K562 (cell line): ENCODE measurements at regions not wholly inside any gene's neighbourhood (a gene's known extent, or its start where the extent isn't known, plus 50 kb on each side); places are given as distances from the start of the nearest gene placed in this dataset.
A peak's percentile ranks its signal among the peaks of the same experiment; 100 is the strongest.

Experiments
- ATAC-seq: fragments of 200-7000 bp; cut with Tn5 transposase; 3 replicates; pipeline ENCODE4 v1.9.1; 2020; ENCODE audit warnings: moderate library complexity
- BruUV-seq: library from RNA; stranded (reverse); fragments of 400-500 nt; replicated peaks from 2 replicates; lab custom pipeline; 2021; lab: Mats Ljungman, UMichigan
- CTCF ChIA-PET: fragments of 300-600 bp; formaldehyde crosslinking; extraction: SDS; loops from one replicate; lab custom pipeline; 2021; ENCODE audit warnings: low intra/inter-chr PET ratio; lab: Yijun Ruan, JAX
- POLR2A ChIA-PET: fragments of 300-600, 350-650 bp; sonication (Branson Sonifier 250); formaldehyde crosslinking; extraction: SDS; loops from one replicate; lab custom pipeline; 2021; ENCODE audit warnings: antibody characterized with exemption, inconsistent platforms; lab: Yijun Ruan, JAX
- DNase-seq, 4 experiments: peaks; one replicate each; pipeline versions ENCODE4 v3.0.0 to v3.0.0-alpha.2; 2011 to 2018; ENCODE audit warnings: low spot score in 3 of 4, mixed read lengths in 3 of 4; ENCODE audit errors: extremely low read depth in 1 of 4
- FAIRE-seq: peaks from 2 replicates; lab custom pipeline; 2011; peaks lifted over from hg19 to GRCh38; lab: Jason Lieb, UNC
- H2AFZ ChIP-seq: 2 replicates; pipeline ENCODE4 v1.6.0; 2011; ENCODE audit warnings: low read depth, low read length, control low read depth, inconsistent platforms
- H3K27ac ChIP-seq: fragments of 200-600 bp; 3 replicates; pipeline ENCODE4 v1.8.0; 2011; ENCODE audit warnings: low read depth, mild to moderate bottlenecking, control low read depth, inconsistent platforms, low read length, moderate library complexity, mixed read lengths; ENCODE audit errors: extremely low read depth
- H3K27me3 ChIP-seq, 2 experiments: fragments of 300-600 bp in 1 of 2; 2 replicates in 1 of 2; 3 replicates in 1 of 2; pipeline versions ENCODE4 v1.6.0 to v1.8.0; 2011; ENCODE audit warnings: inconsistent platforms in 2 of 2, low read length in 2 of 2, mild to moderate bottlenecking in 1 of 2, mixed read lengths in 1 of 2, moderate library complexity in 1 of 2; ENCODE audit not compliant: control insufficient read depth in 2 of 2, insufficient read depth in 2 of 2
- H3K36me3 ChIP-seq: fragments of 300-600 bp; 3 replicates; pipeline ENCODE4 v1.8.0; 2011; ENCODE audit warnings: mild to moderate bottlenecking, low read length, inconsistent platforms; ENCODE audit not compliant: control insufficient read depth, insufficient read depth
- H3K4me1 ChIP-seq, 2 experiments: fragments of 200-600 bp in 1 of 2; replicated peaks in 1 of 2; 2 replicates in 1 of 2; 3 replicates in 1 of 2; pipeline versions ENCODE4 v1.5.1 to v1.8.0; 2011; ENCODE audit warnings: inconsistent platforms in 2 of 2, low read length in 2 of 2, mild to moderate bottlenecking in 1 of 2, mixed read lengths in 1 of 2, moderate library complexity in 1 of 2; ENCODE audit not compliant: control insufficient read depth in 2 of 2, insufficient read depth in 2 of 2
- H3K4me2 ChIP-seq: 2 replicates; pipeline ENCODE4 v1.6.1; 2011; ENCODE audit warnings: low read length, control low read depth, inconsistent platforms, mixed read lengths; ENCODE audit not compliant: insufficient read depth
- H3K4me3 ChIP-seq: fragments of 200-600 bp; sonication (generic), shearing (Covaris generic); 2 replicates; pipeline ENCODE4 v1.5.1; 2016; ENCODE audit warnings: control low read depth, inconsistent platforms
- H3K79me2 ChIP-seq: fragments of 200-600 bp; 3 replicates; pipeline ENCODE4 v1.8.0; 2011; ENCODE audit warnings: low read length, inconsistent platforms; ENCODE audit not compliant: control insufficient read depth, insufficient read depth
- H3K9ac ChIP-seq, 2 experiments: 2 replicates each; pipeline versions ENCODE4 v1.6.0 to v1.6.1; 2011; ENCODE audit warnings: low read depth in 2 of 2, low read length in 2 of 2, control low read depth in 1 of 2, inconsistent platforms in 1 of 2, mild to moderate bottlenecking in 1 of 2, mixed read lengths in 1 of 2; ENCODE audit not compliant: insufficient read depth in 1 of 2
- H3K9me1 ChIP-seq: one replicate; pipeline ENCODE4 v1.6.0; 2011; ENCODE audit warnings: inconsistent platforms, mild to moderate bottlenecking, low read length, moderate library complexity; ENCODE audit not compliant: control insufficient read depth, insufficient read depth
- H3K9me3 ChIP-seq: replicated peaks from 2 replicates; pipeline ENCODE4 v1.5.1; 2011; ENCODE audit warnings: low read depth, low read length, inconsistent platforms; ENCODE audit not compliant: control insufficient read depth, insufficient read depth
- H4K20me1 ChIP-seq: replicated peaks from 2 replicates; pipeline ENCODE4 v1.6.1; 2011; ENCODE audit warnings: low read length, inconsistent platforms, mixed read lengths; ENCODE audit not compliant: control insufficient read depth, insufficient read depth
- ARID1B ChIP-seq: fragments of 450-650 bp; IDR thresholded peaks from 2 replicates; pipeline ENCODE4 v1.6.1; 2016; ENCODE audit warnings: antibody characterized with exemption, mild to moderate bottlenecking, inconsistent platforms
- CAMTA2 ChIP-seq: fragments of 250-450 bp; sonication (Bioruptor Pico); conservative IDR thresholded peaks from 2 replicates; pipeline ENCODE4 v1.5.1; 2022
- DDX20 ChIP-seq: fragments of 450-650 bp; IDR thresholded peaks from 2 replicates; pipeline ENCODE4 v1.6.1; 2016; ENCODE audit warnings: missing genetic modification characterization, low read depth, mild to moderate bottlenecking, missing compliant biosample characterization, moderate library complexity
- ELF2 ChIP-seq: fragments of 250-450 bp; sonication (Bioruptor Pico); IDR thresholded peaks from 2 replicates; pipeline ENCODE4 v1.5.0; 2021; ENCODE audit warnings: mild to moderate bottlenecking
- FOXA1 ChIP-seq: fragments of 450-650 bp; IDR thresholded peaks from 2 replicates; pipeline ENCODE4 v1.6.1; 2016; ENCODE audit warnings: mild to moderate bottlenecking, borderline replicate concordance
- GATA2 ChIP-seq: sonication (generic); formaldehyde crosslinking; IDR thresholded peaks from 2 replicates; pipeline ENCODE4 v1.4.0; 2020; ENCODE audit warnings: mild to moderate bottlenecking, missing genetic modification reagents
- JUND ChIP-seq, 2 experiments: IDR thresholded peaks; 2 replicates in 1 of 2; 3 replicates in 1 of 2; pipeline ENCODE4 v1.6.1; 2011; ENCODE audit warnings: borderline replicate concordance in 2 of 2, low read depth in 2 of 2, low read length in 2 of 2, improper control_type of control experiment in 1 of 2, missing biosample characterization in 1 of 2, missing genetic modification characterization in 1 of 2, missing genetic modification reagents in 1 of 2
- KAT2B ChIP-seq: IDR thresholded peaks from one replicate; pipeline ENCODE4 v1.6.1; 2012; ENCODE audit warnings: low read depth, mild to moderate bottlenecking, control low read depth, inconsistent platforms, low read length, moderate library complexity
- NBN ChIP-seq: fragments of 450-650 bp; IDR thresholded peaks from 2 replicates; pipeline ENCODE4 v1.6.1; 2016; ENCODE audit warnings: low read depth, mild to moderate bottlenecking
- NCOA4 ChIP-seq: fragments of 450-650 bp; IDR thresholded peaks from 2 replicates; pipeline ENCODE4 v1.6.1; 2018; ENCODE audit warnings: mild to moderate bottlenecking; ENCODE audit not compliant: partially characterized antibody
- NKRF ChIP-seq: fragments of 450-650 bp; IDR thresholded peaks from 2 replicates; pipeline ENCODE4 v1.6.1; 2016; ENCODE audit warnings: borderline replicate concordance
- TRIM24 ChIP-seq, 2 experiments: fragments of 450-650 bp; IDR thresholded peaks; 2 replicates each; pipeline ENCODE4 v1.6.1; 2016
- USF2 ChIP-seq: sonication (generic); formaldehyde crosslinking; IDR thresholded peaks from 2 replicates; pipeline ENCODE4 v1.5.0; 2020; ENCODE audit warnings: missing genetic modification reagents
- ZNF12 ChIP-seq: sonication (generic); formaldehyde crosslinking; IDR thresholded peaks from 2 replicates; pipeline ENCODE4 v1.4.0; 2020; ENCODE audit warnings: mild to moderate bottlenecking, missing genetic modification reagents
- ZNF3 ChIP-seq: fragments of 250-450 bp; sonication (Bioruptor Pico); IDR thresholded peaks from 2 replicates; pipeline ENCODE4 v1.5.0; 2021; ENCODE audit warnings: mild to moderate bottlenecking, moderate library complexity
- ZNF398 ChIP-seq: fragments of 250-450 bp; sonication (Bioruptor Pico); IDR thresholded peaks from 2 replicates; pipeline ENCODE4 v1.8.0; 2021; ENCODE audit warnings: moderate library complexity, mild to moderate bottlenecking, inconsistent platforms
- ZNF512 ChIP-seq: IDR thresholded peaks from 2 replicates; pipeline ENCODE4 v1.6.1; 2016; ENCODE audit warnings: missing genetic modification characterization, missing compliant biosample characterization
- ZNF778 ChIP-seq: fragments of 450-650 bp; formaldehyde crosslinking; IDR thresholded peaks from 2 replicates; pipeline ENCODE4 v1.4.0; 2020; ENCODE audit warnings: mild to moderate bottlenecking, moderate library complexity
- WGBS: fragments of 100-300 bp; shearing (Covaris generic); methylation state at CpG from one replicate; pipeline ENCODE4 v1.1.6; 2016; ENCODE audit warnings: low coverage, mixed read lengths; ENCODE audit not compliant: insufficient coverage; ENCODE audit errors: missing lambda C conversion rate; 5-methylcytosine and 5-hydroxymethylcytosine counted together
- in situ Hi-C: fragments of 300-500 bp; cut with MboI; formaldehyde crosslinking; loops from 4 replicates; pipeline ENCODE4 v1.15.0; 2018; ENCODE audit warnings: inconsistent platforms, mixed read lengths
- intact Hi-C: fragments of 100-400 bp; cut with micrococcal nuclease; formaldehyde crosslinking; loops from 2 replicates; pipeline ENCODE4 v1.14.2; 2022

GRCh38 chr1:224059897-224060427 is 53.9 kb upstream of the FBXO28 start:
- intact Hi-C loops (loop anchor here (5.0 kb wide), 2 partner anchors 47 to 272 kb away; partner anchors contain the start of gene NVL), in situ Hi-C loops (loop anchor here (10.0 kb wide), 1 partner anchor 505 kb away; no protein-coding TSS in a partner anchor)
- no peaks in the 10 kb centered on the region for H3K36me3 ChIP-seq
- no TSS peak for BruUV-seq
- H3K4me2 ChIP-seq: no peak overlapping the region
- H2AFZ ChIP-seq: no peak overlapping the region
- ChIA-PET POLR2A (no interaction called here), CTCF (no interaction called here)
- no peak overlapping the region for H3K4me3 ChIP-seq
- FAIRE-seq (no peak), ATAC-seq (no peak), DNase-seq (no peak)
- H3K9me1 ChIP-seq: no peaks in the 10 kb centered on the region
- no peak overlapping the region for H3K27ac ChIP-seq
- peaks cover 4 to 6% of the 10 kb centered on the region in 2 experiments; a peak in 3 of 5 replicates for H3K4me1 ChIP-seq
- no peak overlapping the region for H3K9ac ChIP-seq
- peaks cover 3% of the 10 kb centered on the region; the same call in 1 of the 2 replicates for H3K9me3 ChIP-seq
- no peaks in the 10 kb centered on the region for H3K27me3 ChIP-seq
- H3K79me2 ChIP-seq: no peaks in the 10 kb centered on the region
- no peaks in the 10 kb centered on the region for H4K20me1 ChIP-seq
- WGBS: 32% methylated on average over 6 of the region's 6 CpGs
- TF ChIP-seq USF2 (CRISPR knock-in tag): no peak
- peak; percentile 99 for TF ChIP-seq ZNF12
- TF ChIP-seq ZNF512 (tag): no peak
- TF ChIP-seq NKRF: no peak
- no peak for TF ChIP-seq FOXA1
- TF ChIP-seq NBN: no peak
- no peak for TF ChIP-seq ELF2
- TF ChIP-seq ARID1B: no peak
- no peak for TF ChIP-seq ZNF398 (CRISPR knock-in tag)
- no peak for TF ChIP-seq DDX20 (tag)
- no peak for TF ChIP-seq TRIM24 (IDR thresholded peaks at IDR 0.05)
- TF ChIP-seq JUND (IDR thresholded peaks at IDR 0.05; ENCODE audit: borderline replicate concordance, low read depth, low read length): no peak
- no peak for TF ChIP-seq JUND (tag; IDR thresholded peaks at IDR 0.05; ENCODE audit: borderline replicate concordance, low read depth, low read length)
- no peak for TF ChIP-seq KAT2B
- no peak for TF ChIP-seq GATA2 (CRISPR knock-in tag)
- no peak for TF ChIP-seq NCOA4
- no peak for TF ChIP-seq ZNF3
- no peak for TF ChIP-seq ZNF778 (CRISPR knock-in tag)
- no peak for TF ChIP-seq CAMTA2 (CRISPR knock-in tag)
